GM12864 (cell line): ENCODE measurements at regions not wholly inside any gene's neighbourhood (a gene's known extent, or its start where the extent isn't known, plus 50 kb on each side); places are given as distances from the start of the nearest gene placed in this dataset.
"Not testable (repeated sequence)": the region's sequence is repeated elsewhere in the genome, so short reads cannot be mapped to it uniquely, and the experiment has no call there.

Experiments
- DNase-seq: peaks from one replicate; pipeline ENCODE4 v3.0.0-alpha.2; 2011; ENCODE audit warnings: low read depth
- H3K4me3 ChIP-seq: 2 replicates; pipeline ENCODE4 v1.5.1; 2011; ENCODE audit warnings: mild to moderate bottlenecking, low read depth, low read length, control low read depth
- CTCF ChIP-seq: IDR thresholded peaks from 2 replicates; pipeline ENCODE4 v1.5.1; 2011; ENCODE audit warnings: low read depth, mild to moderate bottlenecking, moderate library complexity, low read length, control low read depth, inconsistent platforms; ENCODE audit errors: missing control alignments

DNA sequence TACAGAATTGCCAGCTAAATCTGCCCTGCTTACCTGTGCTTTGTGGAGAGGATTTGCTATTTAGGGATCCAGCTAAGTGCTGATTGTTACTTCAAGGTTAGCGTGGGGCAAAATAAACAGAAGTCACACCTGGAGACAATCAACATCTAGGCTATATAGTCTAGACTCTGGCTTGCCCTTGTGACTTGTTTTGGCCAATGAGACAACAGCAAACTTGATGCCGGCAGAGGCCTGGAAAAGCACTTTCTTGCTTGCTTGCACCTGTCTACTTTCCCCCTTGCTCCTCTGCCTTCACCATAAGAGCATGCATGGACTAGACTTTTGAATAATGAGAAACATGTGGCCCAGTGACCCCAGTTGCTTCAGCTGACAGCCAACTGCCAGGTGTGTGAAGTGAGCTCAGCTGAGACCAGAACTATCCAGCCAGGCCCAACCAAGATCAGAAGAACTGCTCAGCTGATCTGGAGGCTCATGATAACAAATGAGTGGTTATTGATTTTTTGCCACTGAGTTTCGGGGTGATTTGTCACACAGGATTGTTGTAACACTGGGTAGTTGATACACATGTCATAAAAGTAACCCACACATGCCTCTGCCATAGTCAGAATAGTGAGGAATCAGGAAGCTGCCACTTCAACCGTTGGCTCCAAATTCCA is 164.4 kb downstream of the RBMX2 start:
- TF ChIP-seq CTCF: no peak
- no peak for DNase-seq
- no peak overlapping the region for H3K4me3 ChIP-seq

DNA sequence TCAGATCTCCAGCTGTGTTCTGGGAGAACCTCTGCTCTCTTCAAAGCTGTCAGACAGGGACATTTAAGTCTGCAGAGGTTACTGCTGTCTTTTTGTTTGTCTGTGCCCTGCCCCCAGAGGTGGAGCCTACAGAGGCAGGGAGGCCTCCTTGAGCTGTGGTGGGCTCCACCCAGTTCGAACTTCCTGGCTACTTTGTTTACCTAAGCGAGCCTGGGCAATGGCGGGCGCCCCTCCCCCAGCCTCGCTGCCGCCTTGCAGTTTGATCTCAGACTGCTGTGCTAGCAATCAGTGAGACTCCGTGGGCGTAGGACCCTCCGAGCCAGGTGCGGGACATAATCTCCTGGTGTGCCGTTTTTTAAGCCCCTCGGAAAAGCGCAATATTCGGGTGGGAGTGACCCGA is 171.2 kb downstream of the RBMX2 start:
- not testable (repeated sequence) for DNase-seq, H3K4me3 ChIP-seq
